ENCODE measurements at regions not wholly inside any gene's neighbourhood (a gene's known extent, or its start where the extent isn't known, plus 50 kb on each side); places are given as distances from the start of the nearest gene placed in this dataset.

- TF ChIP-seq CTCF (conservative IDR thresholded peaks at IDR 0.05): no peak
- Histone ChIP-seq H3K9ac (ENCODE audit: extremely low read depth, low read length, poor library complexity, severe bottlenecking) (no peak overlapping the region), H3K36me3 (ENCODE audit: control insufficient read depth, insufficient read depth, low read length) (no peaks in the 10 kb centered on the region), H3K4me3 (ENCODE audit: low read length) (no peak overlapping the region), H3K27ac (ENCODE audit: low read depth, low read length) (no peak overlapping the region), H3K4me1 (ENCODE audit: control insufficient read depth, insufficient read depth, low read length) (no peaks in the 10 kb centered on the region), H3K27me3 (ENCODE audit: control insufficient read depth, insufficient read depth, low read length, poor library complexity, severe bottlenecking) (no peaks in the 10 kb centered on the region), H3K9me3 (ENCODE audit: control insufficient read depth, low read length) (peaks cover 8% of the 10 kb centered on the region)
- Mint-ChIP-seq H3K36me3 (ENCODE audit: low read depth) (no peaks in the 10 kb centered on the region), H3K4me3 (no peak overlapping the region), H3K9me3 (no peaks in the 10 kb centered on the region), H3K27ac (no peak overlapping the region), H3K27me3 (ENCODE audit: insufficient read depth) (no peaks in the 10 kb centered on the region), H3K4me1 (no peaks in the 10 kb centered on the region)
- 83 to 100% methylated on average over 1 to 4 of the region's 4 CpGs for WGBS, 2 experiments (ENCODE audit: insufficient coverage in 1 of 2, insufficient read length in 1 of 2)
- DNase-seq: no peak
Measured at GRCh38 chr6:133583907-133584427, 304.9 kb upstream of the TCF21 start.

GRCh38 chr6:133584823-133585222, 304.1 kb upstream of the TCF21 start:
- Mint-ChIP-seq H3K36me3 (ENCODE audit: low read depth) (no peaks in the 10 kb centered on the region), H3K27me3 (ENCODE audit: insufficient read depth) (no peaks in the 10 kb centered on the region), H3K4me1 (peaks cover under 1% of the 10 kb centered on the region), H3K4me3 (no peak overlapping the region), H3K9me3 (no peaks in the 10 kb centered on the region), H3K27ac (no peak overlapping the region)
- no peak for TF ChIP-seq CTCF (conservative IDR thresholded peaks at IDR 0.05)
- Histone ChIP-seq H3K4me3 (ENCODE audit: low read length) (no peak overlapping the region), H3K27ac (ENCODE audit: low read depth, low read length) (no peak overlapping the region), H3K27me3 (ENCODE audit: control insufficient read depth, insufficient read depth, low read length, poor library complexity, severe bottlenecking) (no peaks in the 10 kb centered on the region), H3K9ac (ENCODE audit: extremely low read depth, low read length, poor library complexity, severe bottlenecking) (no peak overlapping the region), H3K9me3 (ENCODE audit: control insufficient read depth, low read length) (peaks cover 8% of the 10 kb centered on the region), H3K36me3 (ENCODE audit: control insufficient read depth, insufficient read depth, low read length) (no peaks in the 10 kb centered on the region), H3K4me1 (ENCODE audit: control insufficient read depth, insufficient read depth, low read length) (no peaks in the 10 kb centered on the region)
- WGBS, 2 experiments (ENCODE audit: insufficient coverage in 1 of 2, insufficient read length in 1 of 2): 68 to 88% methylated on average over 2 of the region's 2 CpGs
- DNase-seq: no peak

- Histone ChIP-seq H3K27me3 (ENCODE audit: control insufficient read depth, insufficient read depth, low read length, poor library complexity, severe bottlenecking) (no peaks in the 10 kb centered on the region), H3K9ac (ENCODE audit: extremely low read depth, low read length, poor library complexity, severe bottlenecking) (no peak overlapping the region), H3K36me3 (ENCODE audit: control insufficient read depth, insufficient read depth, low read length) (no peaks in the 10 kb centered on the region), H3K4me3 (ENCODE audit: low read length) (no peak overlapping the region), H3K9me3 (ENCODE audit: control insufficient read depth, low read length) (peaks cover 8% of the 10 kb centered on the region), H3K4me1 (ENCODE audit: control insufficient read depth, insufficient read depth, low read length) (peaks cover 2% of the 10 kb centered on the region), H3K27ac (ENCODE audit: low read depth, low read length) (no peak overlapping the region)
- WGBS, 2 experiments (ENCODE audit: insufficient coverage in 1 of 2, insufficient read length in 1 of 2): no CpG with 5 or more reads among the region's 2 CpGs
- no peaks in the 10 kb centered on the region for H3K36me3 Mint-ChIP-seq (ENCODE audit: low read depth)
- H3K27ac Mint-ChIP-seq: no peak overlapping the region
- no peaks in the 10 kb centered on the region for H3K9me3 Mint-ChIP-seq
- DNase-seq: no peak
- no peaks in the 10 kb centered on the region for H3K27me3 Mint-ChIP-seq (ENCODE audit: insufficient read depth)
- H3K4me1 Mint-ChIP-seq: peaks cover 6% of the 10 kb centered on the region
- H3K4me3 Mint-ChIP-seq: no peak overlapping the region
- TF ChIP-seq CTCF (conservative IDR thresholded peaks at IDR 0.05): no peak
Measured at GRCh38 chr6:133585978-133586377, 302.9 kb upstream of the TCF21 start.

All from endodermal cell (in vitro differentiated cells).